ENCODE measurements at regions not wholly inside any gene's neighbourhood (a gene's known extent, or its start where the extent isn't known, plus 50 kb on each side); places are given as distances from the start of the nearest gene placed in this dataset.

DNA sequence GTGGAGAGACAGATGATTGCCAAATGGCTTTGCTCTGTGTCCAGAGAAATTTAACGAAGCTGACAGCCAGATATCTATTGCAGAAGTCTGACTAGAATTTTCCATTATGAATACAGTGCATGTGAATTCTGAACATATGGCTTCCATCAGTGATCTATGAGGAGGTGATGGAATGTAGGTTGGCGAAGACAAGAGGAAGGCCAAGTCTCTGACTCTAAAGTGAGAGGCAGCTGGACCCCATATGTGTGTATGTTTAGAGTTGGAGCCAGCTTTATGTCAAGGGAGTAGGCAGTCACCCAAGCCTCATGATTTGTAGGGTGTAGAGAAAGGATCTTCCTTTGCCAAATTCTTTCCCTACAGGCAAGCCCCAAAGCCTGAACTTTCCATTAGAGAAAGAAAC lies 76.2 kb upstream of the TEX13D start:
- no peak for TF ChIP-seq EZH2phosphoT487 (IDR thresholded peaks at IDR 0.05; ENCODE audit: borderline replicate concordance)
- TF ChIP-seq TCF7L2 (IDR thresholded peaks at IDR 0.05; ENCODE audit: borderline replicate concordance, extremely low read depth, insufficient read depth, insufficient read length) = no peak
- no peak for TF ChIP-seq POLR2A (IDR thresholded peaks at IDR 0.05; ENCODE audit: borderline replicate concordance, extremely low read depth, insufficient read depth, insufficient read length)
- TF ChIP-seq CEBPB (IDR thresholded peaks at IDR 0.05; ENCODE audit: low read depth) = no peak
- no peak for TF ChIP-seq SIN3A (IDR thresholded peaks at IDR 0.05; ENCODE audit: low read depth)
- no peak for TF ChIP-seq CBX3 (IDR thresholded peaks at IDR 0.05; ENCODE audit: low read depth)
- TF ChIP-seq JUND (IDR thresholded peaks at IDR 0.05) = no peak
- TF ChIP-seq ZFX (IDR thresholded peaks at IDR 0.05) = no peak
- TF ChIP-seq, protein P1, sequence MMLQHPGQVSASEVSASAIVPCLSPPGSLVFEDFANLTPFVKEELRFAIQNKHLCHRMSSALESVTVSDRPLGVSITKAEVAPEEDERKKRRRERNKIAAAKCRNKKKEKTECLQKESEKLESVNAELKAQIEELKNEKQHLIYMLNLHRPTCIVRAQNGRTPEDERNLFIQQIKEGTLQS (IDR thresholded peaks at IDR 0.05) = no peak
- no peak for TF ChIP-seq ELF1 (IDR thresholded peaks at IDR 0.05; ENCODE audit: borderline replicate concordance, low read depth)
- TF ChIP-seq, protein P2, sequence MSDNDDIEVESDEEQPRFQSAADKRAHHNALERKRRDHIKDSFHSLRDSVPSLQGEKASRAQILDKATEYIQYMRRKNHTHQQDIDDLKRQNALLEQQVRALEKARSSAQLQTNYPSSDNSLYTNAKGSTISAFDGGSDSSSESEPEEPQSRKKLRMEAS (IDR thresholded peaks at IDR 0.05) = no peak
- no peak for TF ChIP-seq EGR1 (IDR thresholded peaks at IDR 0.05; ENCODE audit: low read depth)
- TF ChIP-seq, protein P3, sequence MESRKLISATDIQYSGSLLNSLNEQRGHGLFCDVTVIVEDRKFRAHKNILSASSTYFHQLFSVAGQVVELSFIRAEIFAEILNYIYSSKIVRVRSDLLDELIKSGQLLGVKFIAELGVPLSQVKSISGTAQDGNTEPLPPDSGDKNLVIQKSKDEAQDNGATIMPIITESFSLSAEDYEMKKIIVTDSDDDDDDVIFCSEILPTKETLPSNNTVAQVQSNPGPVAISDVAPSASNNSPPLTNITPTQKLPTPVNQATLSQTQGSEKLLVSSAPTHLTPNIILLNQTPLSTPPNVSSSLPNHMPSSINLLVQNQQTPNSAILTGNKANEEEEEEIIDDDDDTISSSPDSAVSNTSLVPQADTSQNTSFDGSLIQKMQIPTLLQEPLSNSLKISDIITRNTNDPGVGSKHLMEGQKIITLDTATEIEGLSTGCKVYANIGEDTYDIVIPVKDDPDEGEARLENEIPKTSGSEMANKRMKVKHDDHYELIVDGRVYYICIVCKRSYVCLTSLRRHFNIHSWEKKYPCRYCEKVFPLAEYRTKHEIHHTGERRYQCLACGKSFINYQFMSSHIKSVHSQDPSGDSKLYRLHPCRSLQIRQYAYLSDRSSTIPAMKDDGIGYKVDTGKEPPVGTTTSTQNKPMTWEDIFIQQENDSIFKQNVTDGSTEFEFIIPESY (IDR thresholded peaks at IDR 0.05; ENCODE audit: extremely low read depth, insufficient replicate concordance, low read length) = no peak
- no peak for TF ChIP-seq RAD21 (IDR thresholded peaks at IDR 0.05; ENCODE audit: low read depth)
- H3K4me3 ChIP-seq (replicated peaks in 1 of 2; ENCODE audit: low read depth in 1 of 2, low read length in 2 of 2) = no peak overlapping the region
- ATAC-seq (no peak), DNase-seq (ENCODE audit: low read depth, low spot score) (no peak)
- ChIA-PET CTCF (no interaction called here), POLR2A (no interaction called here), RAD21 (ENCODE audit: low non-redundant PET in 1 of 2, low total read pairs in 2 of 2, uncharacterized antibody in 2 of 2, unreplicated experiment in 2 of 2) (no interaction called here)
- no peak overlapping the region for H3K9ac ChIP-seq (ENCODE audit: low read length)
- H3K27me3 ChIP-seq (ENCODE audit: insufficient read depth, low read length) = no peaks in the 10 kb centered on the region
- BruUV-seq (replicated peaks) = no TSS peak
- no peaks in the 10 kb centered on the region for H3K9me2 ChIP-seq (ENCODE audit: insufficient read depth)
- H4K20me1 ChIP-seq (ENCODE audit: insufficient read depth) = no peaks in the 10 kb centered on the region
- intact Hi-C loops (cut with micrococcal nuclease) = no loop called here
- no peak overlapping the region for H2AFZ ChIP-seq (ENCODE audit: low read depth, low read length, poor library complexity, severe bottlenecking)
- H3K36me3 ChIP-seq (ENCODE audit: control insufficient read depth in 1 of 2, insufficient read depth in 2 of 2, low read length in 2 of 2) = no peaks in the 10 kb centered on the region
- no peaks in the 10 kb centered on the region for H3K79me2 ChIP-seq (ENCODE audit: insufficient read depth, low read length)
- H3K27ac ChIP-seq (ENCODE audit: low read depth, low read length) = no peak overlapping the region
- no peaks in the 10 kb centered on the region for H3K9me3 ChIP-seq (ENCODE audit: control insufficient read depth in 1 of 2, insufficient read depth in 1 of 2, low read depth in 1 of 2, low read length in 2 of 2)
- no peak overlapping the region for H3K4me2 ChIP-seq (ENCODE audit: low read length)
- H3K4me1 ChIP-seq (ENCODE audit: control insufficient read depth in 1 of 2, insufficient read depth in 2 of 2, low read length in 2 of 2) = no peaks in the 10 kb centered on the region
